HEK293 (cell line): ENCODE measurements at regions not wholly inside any gene's neighbourhood (a gene's known extent, or its start where the extent isn't known, plus 50 kb on each side); places are given as distances from the start of the nearest gene placed in this dataset.

Experiments
- CTCF ChIA-PET: fragments of 350-600 bp; formaldehyde crosslinking; extraction: SDS; loops from one replicate; lab custom pipeline; 2021; ENCODE audit warnings: antibody characterized with exemption; lab: Yijun Ruan, JAX
- POLR2A ChIA-PET: fragments of 300-600 bp; formaldehyde crosslinking; extraction: SDS; loops from one replicate; lab custom pipeline; 2020; ENCODE audit warnings: antibody characterized with exemption, inconsistent platforms; lab: Yijun Ruan, JAX
- H3K27ac ChIP-seq: fragments of 200-500 bp; sonication (Bioruptor generic); 2 replicates; pipeline ENCODE4 v1.5.1; 2014; ENCODE audit warnings: low read depth, low read length, control low read depth, inconsistent platforms; ENCODE audit errors: extremely low read depth
- H3K36me3 ChIP-seq, 2 experiments: fragments of 200-500 bp in 1 of 2; sonication (Bioruptor generic) in 1 of 2; 1 replicate in 1 of 2; 2 replicates in 1 of 2; pipeline ENCODE4 v1.5.1; 2014 to 2017; ENCODE audit warnings: inconsistent platforms in 2 of 2, low read length in 2 of 2; ENCODE audit not compliant: control insufficient read depth in 2 of 2, insufficient read depth in 1 of 2
- H3K4me1 ChIP-seq: fragments of 200-500 bp; sonication (Bioruptor generic); 2 replicates; pipeline ENCODE4 v1.5.1; 2014; ENCODE audit warnings: mild to moderate bottlenecking, low read length, inconsistent platforms; ENCODE audit not compliant: control insufficient read depth, insufficient read depth
- H3K4me3 ChIP-seq: 2 replicates; pipeline ENCODE4 v1.5.1; 2011; ENCODE audit warnings: low read depth, mild to moderate bottlenecking, control low read depth, low read length, moderate library complexity
- H3K9me3 ChIP-seq: fragments of 200-500 bp; sonication (Bioruptor generic); 2 replicates; pipeline ENCODE4 v1.5.1; 2014; ENCODE audit warnings: low read depth, low read length, inconsistent platforms; ENCODE audit not compliant: control insufficient read depth, insufficient read depth
- BCL6B ChIP-seq: fragments of 450-650 bp; formaldehyde crosslinking; IDR thresholded peaks from 2 replicates; pipeline ENCODE4 v1.5.1; 2017; ENCODE audit warnings: missing biosample characterization, missing genetic modification characterization
- EGR2 ChIP-seq: fragments of 450-650 bp; formaldehyde crosslinking; IDR thresholded peaks from 2 replicates; pipeline ENCODE4 v1.5.1; 2016; ENCODE audit warnings: low read depth, missing biosample characterization, missing genetic modification characterization
- GLIS2 ChIP-seq: fragments of 450-650 bp; formaldehyde crosslinking; IDR thresholded peaks from 2 replicates; pipeline ENCODE4 v1.5.1; 2016; ENCODE audit warnings: missing biosample characterization, missing genetic modification characterization
- HOXD13 ChIP-seq: sonication (generic); formaldehyde crosslinking; IDR thresholded peaks from 2 replicates; pipeline ENCODE4 v1.8.0; 2022; ENCODE audit warnings: missing genetic modification reagents, borderline replicate concordance
- IKZF3 ChIP-seq: fragments of 450-650 bp; IDR thresholded peaks from 2 replicates; pipeline ENCODE4 v1.5.0; 2018; ENCODE audit warnings: missing biosample characterization, mild to moderate bottlenecking, missing genetic modification characterization, moderate library complexity
- KLF10 ChIP-seq: fragments of 450-650 bp; IDR thresholded peaks from 2 replicates; pipeline ENCODE4 v1.5.1; 2018; ENCODE audit warnings: missing biosample characterization, mild to moderate bottlenecking, missing genetic modification characterization
- ZBTB48 ChIP-seq: fragments of 450-650 bp; formaldehyde crosslinking; IDR thresholded peaks from 2 replicates; pipeline ENCODE4 v1.5.1; 2016; ENCODE audit warnings: missing biosample characterization, missing genetic modification characterization
- ZBTB49 ChIP-seq: fragments of 450-650 bp; formaldehyde crosslinking; IDR thresholded peaks from 2 replicates; pipeline ENCODE4 v1.5.1; 2016; ENCODE audit warnings: missing biosample characterization, missing genetic modification characterization, low read depth
- ZBTB7A ChIP-seq: fragments of 450-650 bp; formaldehyde crosslinking; IDR thresholded peaks from 2 replicates; pipeline ENCODE4 v1.5.1; 2016; ENCODE audit warnings: low read depth, missing biosample characterization, missing genetic modification characterization
- ZNF214 ChIP-seq: fragments of 450-650 bp; formaldehyde crosslinking; IDR thresholded peaks from 2 replicates; pipeline ENCODE4 v1.5.1; 2017; ENCODE audit warnings: missing biosample characterization, mild to moderate bottlenecking, missing genetic modification characterization, borderline replicate concordance
- ZNF266 ChIP-seq: fragments of 450-650 bp; formaldehyde crosslinking; IDR thresholded peaks from 2 replicates; pipeline ENCODE4 v1.5.1; 2016; ENCODE audit warnings: missing biosample characterization, missing genetic modification characterization, low read depth
- ZNF280D ChIP-seq: fragments of 450-650 bp; formaldehyde crosslinking; IDR thresholded peaks from 2 replicates; pipeline ENCODE4 v1.5.1; 2016; ENCODE audit warnings: missing biosample characterization, missing genetic modification characterization
- ZNF473 ChIP-seq: fragments of 450-650 bp; formaldehyde crosslinking; IDR thresholded peaks from 2 replicates; pipeline ENCODE4 v1.5.1; 2017; ENCODE audit warnings: missing biosample characterization, missing genetic modification characterization
- ZNF530 ChIP-seq: fragments of 450-650 bp; formaldehyde crosslinking; IDR thresholded peaks from 2 replicates; pipeline ENCODE4 v1.5.1; 2016; ENCODE audit warnings: low read depth, missing biosample characterization, missing genetic modification characterization
- ZNF544 ChIP-seq: fragments of 450-650 bp; formaldehyde crosslinking; IDR thresholded peaks from 2 replicates; pipeline ENCODE4 v1.5.0; 2017; ENCODE audit warnings: missing biosample characterization, missing genetic modification characterization
- ZNF555 ChIP-seq: fragments of 450-650 bp; formaldehyde crosslinking; conservative IDR thresholded peaks from 2 replicates; pipeline ENCODE4 v1.5.1; 2017; ENCODE audit warnings: missing biosample characterization, mild to moderate bottlenecking, missing genetic modification characterization, inconsistent platforms
- ZNF585B ChIP-seq: fragments of 450-650 bp; formaldehyde crosslinking; IDR thresholded peaks from 2 replicates; pipeline ENCODE4 v1.5.1; 2016; ENCODE audit warnings: missing biosample characterization, missing genetic modification characterization
- TF ChIP-seq, protein P1 (sequence below): fragments of 450-650 bp; formaldehyde crosslinking; IDR thresholded peaks from 2 replicates; pipeline ENCODE4 v1.5.1; 2016; ENCODE audit warnings: missing biosample characterization, missing genetic modification characterization
- TF ChIP-seq, protein P2 (sequence below): fragments of 450-650 bp; formaldehyde crosslinking; IDR thresholded peaks from 2 replicates; pipeline ENCODE4 v1.5.1; 2016; ENCODE audit warnings: missing biosample characterization, missing genetic modification characterization
- TF ChIP-seq, protein P3 (sequence below): fragments of 450-650 bp; formaldehyde crosslinking; IDR thresholded peaks from 2 replicates; pipeline ENCODE4 v1.5.1; 2016; ENCODE audit warnings: missing biosample characterization, missing genetic modification characterization

GRCh38 chr18:42413870-42414269, 458.8 kb downstream of the PIK3C3 start:
- H3K4me1 ChIP-seq, result no peaks in the 10 kb centered on the region
- H3K9me3 ChIP-seq, result no peaks in the 10 kb centered on the region
- no peaks in the 10 kb centered on the region for H3K36me3 ChIP-seq
- CTCF ChIA-PET, result no interaction called here
- H3K27ac ChIP-seq, result no peak overlapping the region
- POLR2A ChIA-PET, result interaction anchor here (0.5 kb wide), 1 partner anchor 261 kb away, joined by 4 read pairs; no protein-coding TSS in a partner anchor
- H3K4me3 ChIP-seq, result no peak overlapping the region
- no peak for TF ChIP-seq ZNF530 (tag by site-specific recombination)
- no peak for TF ChIP-seq ZBTB48 (tag by site-specific recombination)
- no peak for TF ChIP-seq ZBTB49
- no peak for TF ChIP-seq GLIS2 (tag by site-specific recombination)
- no peak for TF ChIP-seq HOXD13 (CRISPR knock-in tag)
- TF ChIP-seq ZNF214 (tag by site-specific recombination), result no peak
- no peak for TF ChIP-seq KLF10 (tag by site-specific recombination)
- no peak for TF ChIP-seq ZNF555 (tag by site-specific recombination)
- TF ChIP-seq IKZF3 (tag by site-specific recombination), result no peak
- TF ChIP-seq, all 188 proteins: peak for 0

GRCh38 chr18:42414756-42415454, 459.9 kb downstream of the PIK3C3 start:
- H3K9me3 ChIP-seq, result no peaks in the 10 kb centered on the region
- no peak overlapping the region for H3K4me3 ChIP-seq
- POLR2A ChIA-PET, result no interaction called here
- no peak overlapping the region for H3K27ac ChIP-seq
- no peaks in the 10 kb centered on the region for H3K36me3 ChIP-seq
- CTCF ChIA-PET, result interaction anchor here (0.6 to 0.7 kb wide), 2 partner anchors 97 to 544 kb away, joined by 3 to 4 read pairs; no protein-coding TSS in a partner anchor
- H3K4me1 ChIP-seq, result no peaks in the 10 kb centered on the region
- TF ChIP-seq, protein P1, sequence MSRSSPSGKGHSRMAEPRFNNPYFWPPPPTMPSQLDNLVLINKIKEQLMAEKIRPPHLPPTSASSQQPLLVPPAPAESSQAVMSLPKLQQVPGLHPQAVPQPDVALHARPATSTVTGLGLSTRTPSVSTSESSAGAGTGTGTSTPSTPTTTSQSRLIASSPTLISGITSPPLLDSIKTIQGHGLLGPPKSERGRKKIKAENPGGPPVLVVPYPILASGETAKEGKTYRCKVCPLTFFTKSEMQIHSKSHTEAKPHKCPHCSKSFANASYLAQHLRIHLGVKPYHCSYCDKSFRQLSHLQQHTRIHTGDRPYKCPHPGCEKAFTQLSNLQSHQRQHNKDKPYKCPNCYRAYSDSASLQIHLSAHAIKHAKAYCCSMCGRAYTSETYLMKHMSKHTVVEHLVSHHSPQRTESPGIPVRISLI, result no peak
- TF ChIP-seq, protein P2, sequence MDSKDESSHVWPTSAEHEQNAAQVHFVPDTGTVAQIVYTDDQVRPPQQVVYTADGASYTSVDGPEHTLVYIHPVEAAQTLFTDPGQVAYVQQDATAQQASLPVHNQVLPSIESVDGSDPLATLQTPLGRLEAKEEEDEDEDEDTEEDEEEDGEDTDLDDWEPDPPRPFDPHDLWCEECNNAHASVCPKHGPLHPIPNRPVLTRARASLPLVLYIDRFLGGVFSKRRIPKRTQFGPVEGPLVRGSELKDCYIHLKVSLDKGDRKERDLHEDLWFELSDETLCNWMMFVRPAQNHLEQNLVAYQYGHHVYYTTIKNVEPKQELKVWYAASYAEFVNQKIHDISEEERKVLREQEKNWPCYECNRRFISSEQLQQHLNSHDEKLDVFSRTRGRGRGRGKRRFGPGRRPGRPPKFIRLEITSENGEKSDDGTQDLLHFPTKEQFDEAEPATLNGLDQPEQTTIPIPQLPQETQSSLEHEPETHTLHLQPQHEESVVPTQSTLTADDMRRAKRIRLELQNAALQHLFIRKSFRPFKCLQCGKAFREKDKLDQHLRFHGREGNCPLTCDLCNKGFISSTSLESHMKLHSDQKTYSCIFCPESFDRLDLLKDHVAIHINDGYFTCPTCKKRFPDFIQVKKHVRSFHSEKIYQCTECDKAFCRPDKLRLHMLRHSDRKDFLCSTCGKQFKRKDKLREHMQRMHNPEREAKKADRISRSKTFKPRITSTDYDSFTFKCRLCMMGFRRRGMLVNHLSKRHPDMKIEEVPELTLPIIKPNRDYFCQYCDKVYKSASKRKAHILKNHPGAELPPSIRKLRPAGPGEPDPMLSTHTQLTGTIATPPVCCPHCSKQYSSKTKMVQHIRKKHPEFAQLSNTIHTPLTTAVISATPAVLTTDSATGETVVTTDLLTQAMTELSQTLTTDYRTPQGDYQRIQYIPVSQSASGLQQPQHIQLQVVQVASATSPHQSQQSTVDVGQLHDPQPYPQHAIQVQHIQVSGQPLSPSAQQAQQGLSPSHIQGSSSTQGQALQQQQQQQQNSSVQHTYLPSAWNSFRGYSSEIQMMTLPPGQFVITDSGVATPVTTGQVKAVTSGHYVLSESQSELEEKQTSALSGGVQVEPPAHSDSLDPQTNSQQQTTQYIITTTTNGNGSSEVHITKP (tag by site-specific recombination), result no peak
- TF ChIP-seq, protein P3, sequence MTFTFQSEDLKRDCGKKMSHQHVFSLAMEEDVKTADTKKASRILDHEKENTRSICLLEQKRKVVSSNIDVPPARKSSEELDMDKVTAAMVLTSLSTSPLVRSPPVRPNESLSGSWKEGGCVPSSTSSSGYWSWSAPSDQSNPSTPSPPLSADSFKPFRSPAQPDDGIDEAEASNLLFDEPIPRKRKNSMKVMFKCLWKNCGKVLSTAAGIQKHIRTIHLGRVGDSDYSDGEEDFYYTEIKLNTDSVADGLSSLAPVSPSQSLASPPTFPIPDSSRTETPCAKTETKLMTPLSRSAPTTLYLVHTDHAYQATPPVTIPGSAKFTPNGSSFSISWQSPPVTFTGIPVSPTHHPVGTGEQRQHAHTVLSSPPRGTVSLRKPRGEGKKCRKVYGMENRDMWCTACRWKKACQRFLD (tag by site-specific recombination), result no peak
- no peak for TF ChIP-seq ZNF555 (tag by site-specific recombination)
- no peak for TF ChIP-seq ZNF544 (tag by site-specific recombination)
- no peak for TF ChIP-seq BCL6B
- no peak for TF ChIP-seq ZNF266 (tag by site-specific recombination)
- TF ChIP-seq ZNF280D, result no peak
- no peak for TF ChIP-seq EGR2 (tag by site-specific recombination)
- no peak for TF ChIP-seq ZNF585B (tag by site-specific recombination)
- TF ChIP-seq ZBTB7A, result no peak
- TF ChIP-seq ZNF473 (tag by site-specific recombination), result no peak
